ENCODE measurements at regions not wholly inside any gene's neighbourhood (a gene's known extent, or its start where the extent isn't known, plus 50 kb on each side); places are given as distances from the start of the nearest gene placed in this dataset.
A peak's percentile ranks its signal among the peaks of the same experiment; 100 is the strongest.

DNA sequence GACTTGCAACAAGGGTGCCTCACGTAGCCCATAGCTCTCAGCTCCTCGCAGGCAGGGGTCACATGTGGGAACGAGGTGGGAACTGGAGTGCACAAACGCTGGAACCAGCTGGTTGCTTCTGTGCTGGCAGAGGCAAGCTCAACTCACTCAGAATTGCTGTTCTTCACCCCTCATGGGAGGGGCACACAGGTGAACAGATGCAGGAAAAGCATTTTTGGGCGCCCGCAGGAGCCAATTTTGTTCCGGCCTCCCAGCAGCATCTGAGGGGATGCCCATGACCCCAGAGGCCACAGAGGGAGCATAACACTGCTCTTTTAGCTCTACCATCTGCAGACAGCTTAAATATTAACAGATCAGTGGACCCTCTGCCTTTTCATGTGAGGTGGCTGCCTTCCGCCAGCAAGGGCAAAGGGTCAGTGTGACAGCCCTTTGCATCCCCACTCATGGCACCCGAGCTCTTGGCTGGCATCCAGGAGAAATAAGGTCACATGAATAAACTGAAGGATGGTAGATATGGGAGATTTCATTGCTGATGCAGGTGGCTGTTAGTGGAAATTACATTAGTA is 196.2 kb downstream of the SLCO4C1 start:
- intact Hi-C loops (cut with micrococcal nuclease; ENCODE audit: unreplicated experiment): loop anchor here (1.0 to 10.0 kb wide), 3 partner anchors 37 to 195 kb away; partner anchors contain the start of gene SLCO4C1
- TF ChIP-seq CBX5 (CRISPR knock-in tag; IDR thresholded peaks at IDR 0.05; ENCODE audit: borderline replicate concordance) (peak; percentile 72; the same call in 1 of the 2 replicates), ZNF383 (CRISPR knock-in tag; IDR thresholded peaks at IDR 0.05; ENCODE audit: borderline replicate concordance) (no peak), ZNF883 (CRISPR knock-in tag; IDR thresholded peaks at IDR 0.05; ENCODE audit: not compliant biosample characterization) (no peak), ZBTB8A (CRISPR knock-in tag; IDR thresholded peaks at IDR 0.05; ENCODE audit: borderline replicate concordance, low read depth) (no peak), ARNTL (CRISPR knock-in tag; IDR thresholded peaks at IDR 0.05) (peak; percentile 90), JUN (CRISPR knock-in tag; IDR thresholded peaks at IDR 0.05) (peak; percentile 74; the same call in 1 of the 2 replicates), ZSCAN9 (CRISPR knock-in tag; IDR thresholded peaks at IDR 0.05; ENCODE audit: borderline replicate concordance) (0 out of 2 replicates have a peak, but pooled peaks have one; percentile 74), PCBP1 (IDR thresholded peaks at IDR 0.05; ENCODE audit: borderline replicate concordance, low read depth, low read length) (no peak), ZNF747 (CRISPR knock-in tag; IDR thresholded peaks at IDR 0.05; ENCODE audit: borderline replicate concordance) (peak; percentile 67; the same call in 1 of the 2 replicates), CCDC6 (CRISPR knock-in tag; IDR thresholded peaks at IDR 0.05) (no peak; the same call in 1 of the 2 replicates), EEA1 (CRISPR knock-in tag; IDR thresholded peaks at IDR 0.05; ENCODE audit: borderline replicate concordance) (no peak), ZNF674 (CRISPR knock-in tag; IDR thresholded peaks at IDR 0.05; ENCODE audit: low read depth) (no peak)
- TF ChIP-seq, protein P1, sequence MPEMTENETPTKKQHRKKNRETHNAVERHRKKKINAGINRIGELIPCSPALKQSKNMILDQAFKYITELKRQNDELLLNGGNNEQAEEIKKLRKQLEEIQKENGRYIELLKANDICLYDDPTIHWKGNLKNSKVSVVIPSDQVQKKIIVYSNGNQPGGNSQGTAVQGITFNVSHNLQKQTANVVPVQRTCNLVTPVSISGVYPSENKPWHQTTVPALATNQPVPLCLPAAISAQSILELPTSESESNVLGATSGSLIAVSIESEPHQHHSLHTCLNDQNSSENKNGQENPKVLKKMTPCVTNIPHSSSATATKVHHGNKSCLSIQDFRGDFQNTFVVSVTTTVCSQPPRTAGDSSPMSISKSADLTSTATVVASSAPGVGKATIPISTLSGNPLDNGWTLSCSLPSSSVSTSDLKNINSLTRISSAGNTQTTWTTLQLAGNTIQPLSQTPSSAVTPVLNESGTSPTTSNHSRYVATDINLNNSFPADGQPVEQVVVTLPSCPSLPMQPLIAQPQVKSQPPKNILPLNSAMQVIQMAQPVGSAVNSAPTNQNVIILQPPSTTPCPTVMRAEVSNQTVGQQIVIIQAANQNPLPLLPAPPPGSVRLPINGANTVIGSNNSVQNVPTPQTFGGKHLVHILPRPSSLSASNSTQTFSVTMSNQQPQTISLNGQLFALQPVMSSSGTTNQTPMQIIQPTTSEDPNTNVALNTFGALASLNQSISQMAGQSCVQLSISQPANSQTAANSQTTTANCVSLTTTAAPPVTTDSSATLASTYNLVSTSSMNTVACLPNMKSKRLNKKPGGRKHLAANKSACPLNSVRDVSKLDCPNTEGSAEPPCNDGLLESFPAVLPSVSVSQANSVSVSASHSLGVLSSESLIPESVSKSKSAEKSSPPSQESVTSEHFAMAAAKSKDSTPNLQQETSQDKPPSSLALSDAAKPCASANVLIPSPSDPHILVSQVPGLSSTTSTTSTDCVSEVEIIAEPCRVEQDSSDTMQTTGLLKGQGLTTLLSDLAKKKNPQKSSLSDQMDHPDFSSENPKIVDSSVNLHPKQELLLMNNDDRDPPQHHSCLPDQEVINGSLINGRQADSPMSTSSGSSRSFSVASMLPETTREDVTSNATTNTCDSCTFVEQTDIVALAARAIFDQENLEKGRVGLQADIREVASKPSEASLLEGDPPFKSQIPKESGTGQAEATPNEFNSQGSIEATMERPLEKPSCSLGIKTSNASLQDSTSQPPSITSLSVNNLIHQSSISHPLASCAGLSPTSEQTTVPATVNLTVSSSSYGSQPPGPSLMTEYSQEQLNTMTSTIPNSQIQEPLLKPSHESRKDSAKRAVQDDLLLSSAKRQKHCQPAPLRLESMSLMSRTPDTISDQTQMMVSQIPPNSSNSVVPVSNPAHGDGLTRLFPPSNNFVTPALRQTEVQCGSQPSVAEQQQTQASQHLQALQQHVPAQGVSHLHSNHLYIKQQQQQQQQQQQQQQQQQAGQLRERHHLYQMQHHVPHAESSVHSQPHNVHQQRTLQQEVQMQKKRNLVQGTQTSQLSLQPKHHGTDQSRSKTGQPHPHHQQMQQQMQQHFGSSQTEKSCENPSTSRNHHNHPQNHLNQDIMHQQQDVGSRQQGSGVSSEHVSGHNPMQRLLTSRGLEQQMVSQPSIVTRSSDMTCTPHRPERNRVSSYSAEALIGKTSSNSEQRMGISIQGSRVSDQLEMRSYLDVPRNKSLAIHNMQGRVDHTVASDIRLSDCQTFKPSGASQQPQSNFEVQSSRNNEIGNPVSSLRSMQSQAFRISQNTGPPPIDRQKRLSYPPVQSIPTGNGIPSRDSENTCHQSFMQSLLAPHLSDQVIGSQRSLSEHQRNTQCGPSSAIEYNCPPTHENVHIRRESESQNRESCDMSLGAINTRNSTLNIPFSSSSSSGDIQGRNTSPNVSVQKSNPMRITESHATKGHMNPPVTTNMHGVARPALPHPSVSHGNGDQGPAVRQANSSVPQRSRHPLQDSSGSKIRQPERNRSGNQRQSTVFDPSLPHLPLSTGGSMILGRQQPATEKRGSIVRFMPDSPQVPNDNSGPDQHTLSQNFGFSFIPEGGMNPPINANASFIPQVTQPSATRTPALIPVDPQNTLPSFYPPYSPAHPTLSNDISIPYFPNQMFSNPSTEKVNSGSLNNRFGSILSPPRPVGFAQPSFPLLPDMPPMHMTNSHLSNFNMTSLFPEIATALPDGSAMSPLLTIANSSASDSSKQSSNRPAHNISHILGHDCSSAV (CRISPR knock-in tag; IDR thresholded peaks at IDR 0.05; ENCODE audit: borderline replicate concordance): no peak
- TF ChIP-seq, protein P2, sequence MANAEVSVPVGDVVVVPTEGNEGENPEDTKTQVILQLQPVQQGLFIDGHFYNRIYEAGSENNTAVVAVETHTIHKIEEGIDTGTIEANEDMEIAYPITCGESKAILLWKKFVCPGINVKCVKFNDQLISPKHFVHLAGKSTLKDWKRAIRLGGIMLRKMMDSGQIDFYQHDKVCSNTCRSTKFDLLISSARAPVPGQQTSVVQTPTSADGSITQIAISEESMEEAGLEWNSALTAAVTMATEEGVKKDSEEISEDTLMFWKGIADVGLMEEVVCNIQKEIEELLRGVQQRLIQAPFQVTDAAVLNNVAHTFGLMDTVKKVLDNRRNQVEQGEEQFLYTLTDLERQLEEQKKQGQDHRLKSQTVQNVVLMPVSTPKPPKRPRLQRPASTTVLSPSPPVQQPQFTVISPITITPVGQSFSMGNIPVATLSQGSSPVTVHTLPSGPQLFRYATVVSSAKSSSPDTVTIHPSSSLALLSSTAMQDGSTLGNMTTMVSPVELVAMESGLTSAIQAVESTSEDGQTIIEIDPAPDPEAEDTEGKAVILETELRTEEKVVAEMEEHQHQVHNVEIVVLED (CRISPR knock-in tag; IDR thresholded peaks at IDR 0.05; ENCODE audit: borderline replicate concordance): 0 out of 2 replicates have a peak, but pooled peaks have one; percentile 27

More for the DNA sequence above, 196.2 kb downstream of the SLCO4C1 start:
- Histone ChIP-seq H3K4me3 (replicated peaks in 1 of 3; ENCODE audit: insufficient read depth in 1 of 3, low read depth in 2 of 3, low read length in 3 of 3) (peak overlapping the region in 1 of 3 experiments; percentile 55; a peak in 2 of 6 replicates), H3K9ac (ENCODE audit: insufficient read depth, low read depth, low read length) (peak overlapping the region; percentile 35), H3K36me3 (replicated peaks in 1 of 2; ENCODE audit: control insufficient read depth in 1 of 2, insufficient read depth in 2 of 2, low read length in 2 of 2) (no peaks in the 10 kb centered on the region), H3K27ac (ENCODE audit: extremely low read length, insufficient read depth, low read length) (peak overlapping the region; percentile 90), H4K20me1 (ENCODE audit: insufficient read depth, low read length) (no peaks in the 10 kb centered on the region), H2AFZ (ENCODE audit: low read length) (no peak overlapping the region), H3K9me3 (ENCODE audit: low read length) (peaks cover 14% of the 10 kb centered on the region; the same call in 1 of the 2 replicates), H3K27me3 (ENCODE audit: control insufficient read depth in 1 of 2, insufficient read depth in 2 of 2, low read length in 2 of 2) (no peaks in the 10 kb centered on the region), H3K4me2 (ENCODE audit: low read depth, low read length) (peak overlapping the region; percentile 92), H3K79me2 (ENCODE audit: insufficient read depth, low read length) (no peaks in the 10 kb centered on the region), H3K4me1 (ENCODE audit: insufficient read depth, low read length) (peaks cover 45% of the 10 kb centered on the region)
- ChIA-PET CTCF (ENCODE audit: low intra/inter-chr PET ratio, low total read pairs) (no interaction called here), POLR2A (interaction anchor here (1.0 to 1.4 kb wide), 4 partner anchors 38 to 1020 kb away, joined by 4 to 8 read pairs (median 6); partner anchors contain the start of genes GIN1 and PPIP5K2)
- BruUV-seq (replicated peaks): no TSS peak
- ATAC-seq (peak; percentile 100), FAIRE-seq (peak; percentile 99), DNase-seq (ENCODE audit: low spot score) (peak; percentile 97)
- in situ Hi-C loops (cut with HindIII; ENCODE audit: extremely low pct_ligation_motif_present, low pct_unique_long_range_greater_than_20kb): no loop called here
- WGBS (ENCODE audit: low lambda C conversion rate): 3% methylated on average over 4 of the region's 9 CpGs
